HepG2 (cell line): ENCODE measurements at regions not wholly inside any gene's neighbourhood (a gene's known extent, or its start where the extent isn't known, plus 50 kb on each side); places are given as distances from the start of the nearest gene placed in this dataset.

Source experiments
- TF ChIP-seq, protein P1 (sequence below): sonication (generic); formaldehyde crosslinking; IDR thresholded peaks from 2 replicates; pipeline ENCODE4 v1.5.1; 2020; ENCODE audit warnings: missing genetic modification reagents, mild to moderate bottlenecking, borderline replicate concordance
- TF ChIP-seq, protein P2 (sequence below): IDR thresholded peaks from 2 replicates; pipeline ENCODE4 v1.6.1; 2012; ENCODE audit warnings: inconsistent platforms

DNA sequence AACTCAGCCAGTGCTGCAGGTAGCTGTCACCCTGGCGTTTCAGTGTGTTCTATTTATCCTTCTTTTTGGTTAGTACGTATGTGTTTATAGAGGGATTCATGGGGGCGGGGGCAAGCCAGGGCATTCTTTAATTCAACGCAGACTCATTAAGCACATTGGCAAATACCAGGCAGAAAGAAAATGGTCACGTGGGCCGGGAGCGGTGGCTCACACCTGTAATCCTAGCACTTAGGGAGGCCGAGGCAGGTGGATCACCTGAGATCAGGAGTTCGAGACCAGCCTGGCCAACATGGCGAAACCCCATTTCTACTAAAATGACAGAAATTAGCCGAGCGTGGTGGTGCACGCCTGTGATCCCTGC is 69.1 kb downstream of the HAPSTR1 start:
- TF ChIP-seq, protein P1, sequence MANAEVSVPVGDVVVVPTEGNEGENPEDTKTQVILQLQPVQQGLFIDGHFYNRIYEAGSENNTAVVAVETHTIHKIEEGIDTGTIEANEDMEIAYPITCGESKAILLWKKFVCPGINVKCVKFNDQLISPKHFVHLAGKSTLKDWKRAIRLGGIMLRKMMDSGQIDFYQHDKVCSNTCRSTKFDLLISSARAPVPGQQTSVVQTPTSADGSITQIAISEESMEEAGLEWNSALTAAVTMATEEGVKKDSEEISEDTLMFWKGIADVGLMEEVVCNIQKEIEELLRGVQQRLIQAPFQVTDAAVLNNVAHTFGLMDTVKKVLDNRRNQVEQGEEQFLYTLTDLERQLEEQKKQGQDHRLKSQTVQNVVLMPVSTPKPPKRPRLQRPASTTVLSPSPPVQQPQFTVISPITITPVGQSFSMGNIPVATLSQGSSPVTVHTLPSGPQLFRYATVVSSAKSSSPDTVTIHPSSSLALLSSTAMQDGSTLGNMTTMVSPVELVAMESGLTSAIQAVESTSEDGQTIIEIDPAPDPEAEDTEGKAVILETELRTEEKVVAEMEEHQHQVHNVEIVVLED (CRISPR knock-in tag) = no peak
- TF ChIP-seq, protein P2, sequence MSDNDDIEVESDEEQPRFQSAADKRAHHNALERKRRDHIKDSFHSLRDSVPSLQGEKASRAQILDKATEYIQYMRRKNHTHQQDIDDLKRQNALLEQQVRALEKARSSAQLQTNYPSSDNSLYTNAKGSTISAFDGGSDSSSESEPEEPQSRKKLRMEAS = no peak
